Activated T-helper 2 cell treated with anti-CD3 and anti-CD28 coated beads, Interferon-gamma antibody, Interleukin-2, Interleukin-4, amounts not matched to agents 10 μg/mL and 5 μg/mL and 100 μg/mL, durations not matched to agents 14 hours and 24 hours and 36 hours (primary cell): ENCODE measurements at regions not wholly inside any gene's neighbourhood (a gene's known extent, or its start where the extent isn't known, plus 50 kb on each side); places are given as distances from the start of the nearest gene placed in this dataset.

Source experiments
- DNase-seq: peaks from one replicate; pipeline ENCODE4 v3.0.0; 2021; ENCODE audit warnings: low spot score
- H3K27ac Mint-ChIP-seq: one replicate; pipeline ENCODE4 v1.8.0; 2021; ENCODE audit warnings: mixed read lengths
- H3K27me3 Mint-ChIP-seq: one replicate; pipeline ENCODE4 v1.8.0; 2021; ENCODE audit warnings: low read depth, mixed read lengths
- H3K36me3 Mint-ChIP-seq: one replicate; pipeline ENCODE4 v1.8.0; 2021; ENCODE audit warnings: low read depth, mixed read lengths
- H3K4me1 Mint-ChIP-seq: one replicate; pipeline ENCODE4 v1.8.0; 2021; ENCODE audit warnings: low read depth, mixed read lengths
- H3K4me3 Mint-ChIP-seq: one replicate; pipeline ENCODE4 v1.8.0; 2021; ENCODE audit warnings: low read depth, mild to moderate bottlenecking, moderate library complexity, mixed read lengths
- H3K9me3 Mint-ChIP-seq: one replicate; pipeline ENCODE4 v1.8.0; 2021; ENCODE audit warnings: mixed read lengths
- intact Hi-C: fragments of 100-400 bp; cut with micrococcal nuclease; formaldehyde crosslinking; loops from one replicate; pipeline ENCODE4 v1.15.1; 2023

- Mint-ChIP-seq H3K4me1 (peaks cover 14% of the 10 kb centered on the region), H3K9me3 (peaks cover 5% of the 10 kb centered on the region), H3K27me3 (peaks cover 25% of the 10 kb centered on the region), H3K36me3 (no peaks in the 10 kb centered on the region), H3K4me3 (no peak overlapping the region), H3K27ac (no peak overlapping the region)
- intact Hi-C loops, result no loop called here
- no peak for DNase-seq
Observed at GRCh38 chr15:62393196-62393595, 228.1 kb upstream of the C2CD4B start.

GRCh38 chr15:62394079-62394478 lies 229.0 kb upstream of the C2CD4B start:
- DNase-seq, result no peak
- Mint-ChIP-seq H3K4me3 (no peak overlapping the region), H3K4me1 (peaks cover 14% of the 10 kb centered on the region), H3K36me3 (no peaks in the 10 kb centered on the region), H3K9me3 (peaks cover 10% of the 10 kb centered on the region), H3K27me3 (peaks cover 23% of the 10 kb centered on the region), H3K27ac (no peak overlapping the region)
- intact Hi-C loops, result no loop called here

DNA sequence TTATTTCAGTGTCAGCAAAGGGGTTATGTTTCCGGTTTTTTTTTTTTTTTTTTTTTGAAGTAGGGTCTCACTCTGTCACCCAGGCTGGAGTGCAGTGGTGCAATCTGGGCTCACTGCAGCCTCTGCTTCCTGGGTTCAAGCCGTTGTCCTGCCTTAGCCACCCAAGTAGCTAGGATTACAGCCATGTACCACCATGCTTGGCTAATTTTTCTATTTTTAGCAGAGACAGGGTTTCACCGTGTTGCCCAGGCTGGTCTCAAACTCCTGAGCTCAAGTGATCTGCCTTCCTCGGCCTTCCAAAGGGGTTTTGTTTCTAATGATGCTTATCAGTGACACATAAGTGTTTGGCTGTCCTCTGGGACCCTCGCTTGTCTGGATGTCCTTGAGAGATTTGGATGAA lies 235.7 kb upstream of the C2CD4B start:
- Mint-ChIP-seq H3K27me3 (peaks cover 5% of the 10 kb centered on the region), H3K4me1 (no peaks in the 10 kb centered on the region), H3K4me3 (no peak overlapping the region), H3K9me3 (peaks cover 32% of the 10 kb centered on the region), H3K27ac (no peak overlapping the region), H3K36me3 (no peaks in the 10 kb centered on the region)
- no peak for DNase-seq
- intact Hi-C loops, result no loop called here

GRCh38 chr15:62402687-62403086 lies 237.6 kb upstream of the C2CD4B start:
- no peak for DNase-seq
- Mint-ChIP-seq H3K27ac (no peak overlapping the region), H3K4me1 (no peaks in the 10 kb centered on the region), H3K9me3 (peaks cover 32% of the 10 kb centered on the region), H3K27me3 (peaks cover 5% of the 10 kb centered on the region), H3K36me3 (no peaks in the 10 kb centered on the region), H3K4me3 (no peak overlapping the region)
- intact Hi-C loops, result no loop called here

DNA sequence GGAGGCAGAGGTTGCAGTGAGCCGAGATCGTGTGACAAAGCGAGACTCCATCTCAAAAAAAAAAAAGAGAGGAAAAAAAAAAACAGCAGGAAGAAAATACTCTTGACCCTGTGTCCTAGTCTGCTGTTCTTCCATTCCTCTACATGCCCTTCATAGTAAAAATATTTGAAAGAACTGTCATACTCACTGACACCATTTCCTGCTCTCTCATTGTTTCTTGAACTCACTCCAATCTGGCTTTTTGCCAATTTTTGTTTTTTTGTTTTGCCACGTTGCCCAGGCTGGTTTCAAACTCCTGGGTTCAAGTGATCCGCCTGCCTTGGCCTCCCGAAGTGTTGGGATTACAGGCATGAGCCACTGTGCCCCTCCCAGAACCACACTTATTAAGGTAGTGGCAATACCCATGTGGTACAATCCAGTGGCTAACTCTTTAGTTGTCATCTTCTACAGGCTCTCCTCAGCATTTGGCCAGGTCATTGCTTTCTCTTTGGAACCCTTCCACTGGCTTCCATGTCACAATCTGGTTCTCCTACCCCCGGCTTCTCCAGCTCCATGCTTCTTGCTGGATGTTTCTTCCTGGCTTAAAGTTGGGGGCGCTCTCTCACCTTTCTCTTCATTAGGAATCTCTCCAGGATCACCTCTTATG lies 238.2 kb upstream of the C2CD4B start:
- H3K4me3 Mint-ChIP-seq, result no peak overlapping the region
- H3K4me1 Mint-ChIP-seq, result no peaks in the 10 kb centered on the region
- intact Hi-C loops, result no loop called here
- no peaks in the 10 kb centered on the region for H3K36me3 Mint-ChIP-seq
- H3K27ac Mint-ChIP-seq, result no peak overlapping the region
- H3K9me3 Mint-ChIP-seq, result peaks cover 27% of the 10 kb centered on the region
- no peak for DNase-seq
- H3K27me3 Mint-ChIP-seq, result peaks cover 5% of the 10 kb centered on the region

DNA sequence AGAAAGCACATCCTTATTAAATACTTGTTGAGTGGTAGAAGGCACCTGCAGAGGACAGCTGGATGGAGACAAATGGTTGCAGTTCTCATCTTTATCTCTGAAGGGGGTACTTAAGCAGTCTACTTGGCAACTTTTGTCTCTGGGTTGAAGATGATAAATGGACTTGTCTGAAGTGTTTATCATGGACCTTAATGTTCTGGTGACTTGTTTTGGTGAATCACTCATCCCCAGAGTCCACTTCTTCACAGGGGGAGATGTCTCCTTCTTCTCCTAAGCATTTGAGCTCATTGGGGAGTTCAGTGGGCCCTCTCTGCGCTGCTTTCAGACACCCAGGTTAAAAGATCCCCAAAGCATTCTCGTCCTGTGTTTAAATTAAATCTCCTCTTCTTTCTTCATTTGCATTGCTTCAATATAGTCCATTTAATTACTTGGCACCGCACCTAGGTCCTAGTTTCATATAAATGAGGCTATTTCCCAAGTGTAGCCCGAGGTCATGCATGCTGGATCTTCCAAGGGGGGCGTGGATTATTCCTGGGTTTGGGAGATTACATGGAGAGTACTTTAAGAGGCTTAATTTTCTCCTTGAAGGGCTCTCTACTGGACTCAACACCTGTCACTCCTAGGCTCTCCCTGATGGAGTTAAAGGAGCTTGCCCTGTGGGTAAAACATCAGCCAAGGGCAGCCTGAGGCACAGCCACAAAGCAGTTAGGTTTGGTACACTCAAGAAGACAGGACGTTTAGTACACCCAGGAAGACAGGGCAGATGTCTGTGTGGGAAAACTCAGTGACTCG lies 239.3 kb upstream of the C2CD4B start:
- H3K4me3 Mint-ChIP-seq, result no peak overlapping the region
- no peak for DNase-seq
- peaks cover 20% of the 10 kb centered on the region for H3K9me3 Mint-ChIP-seq
- H3K27ac Mint-ChIP-seq, result no peak overlapping the region
- H3K36me3 Mint-ChIP-seq, result no peaks in the 10 kb centered on the region
- no peaks in the 10 kb centered on the region for H3K4me1 Mint-ChIP-seq
- peaks cover 5% of the 10 kb centered on the region for H3K27me3 Mint-ChIP-seq
- intact Hi-C loops, result no loop called here

DNA sequence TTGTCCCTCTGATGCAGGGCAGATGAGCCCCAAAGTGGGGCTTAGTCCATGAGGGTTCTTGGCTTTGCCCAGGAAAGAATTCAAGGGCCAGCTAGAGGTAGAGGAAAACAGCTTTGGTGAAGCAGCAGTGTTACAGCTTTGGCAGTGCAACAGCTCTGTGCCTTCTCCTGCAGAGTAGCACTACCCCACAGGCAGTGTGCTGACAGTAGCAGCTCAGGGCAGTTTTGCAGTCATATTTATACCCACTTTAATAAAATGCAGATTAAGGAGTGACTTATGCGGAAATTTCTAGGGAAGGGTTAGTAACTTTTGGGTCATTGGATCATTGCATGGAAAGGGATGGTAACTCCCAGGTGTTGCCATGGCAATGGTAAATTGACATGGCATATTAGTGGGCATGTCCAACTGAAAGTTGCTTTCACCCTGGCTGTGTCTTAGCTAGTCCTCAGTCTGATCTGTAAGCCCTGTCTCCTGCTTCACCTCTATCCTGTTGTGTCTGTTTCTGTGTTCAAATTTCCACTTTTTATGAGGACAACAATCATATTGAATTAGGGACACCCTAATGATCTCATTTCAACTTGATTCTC lies 241.3 kb upstream of the C2CD4B start:
- DNase-seq, result no peak
- no peaks in the 10 kb centered on the region for H3K36me3 Mint-ChIP-seq
- peaks cover 4% of the 10 kb centered on the region for H3K9me3 Mint-ChIP-seq
- no peak overlapping the region for H3K4me3 Mint-ChIP-seq
- intact Hi-C loops, result no loop called here
- H3K27ac Mint-ChIP-seq, result no peak overlapping the region
- H3K27me3 Mint-ChIP-seq, result peaks cover 5% of the 10 kb centered on the region
- H3K4me1 Mint-ChIP-seq, result no peaks in the 10 kb centered on the region

GRCh38 chr15:62407216-62407615 lies 242.1 kb upstream of the C2CD4B start:
- no peak overlapping the region for H3K4me3 Mint-ChIP-seq
- no peaks in the 10 kb centered on the region for H3K4me1 Mint-ChIP-seq
- DNase-seq, result no peak
- H3K27ac Mint-ChIP-seq, result no peak overlapping the region
- intact Hi-C loops, result no loop called here
- no peaks in the 10 kb centered on the region for H3K9me3 Mint-ChIP-seq
- H3K27me3 Mint-ChIP-seq, result peaks cover 5% of the 10 kb centered on the region
- H3K36me3 Mint-ChIP-seq, result no peaks in the 10 kb centered on the region

DNA sequence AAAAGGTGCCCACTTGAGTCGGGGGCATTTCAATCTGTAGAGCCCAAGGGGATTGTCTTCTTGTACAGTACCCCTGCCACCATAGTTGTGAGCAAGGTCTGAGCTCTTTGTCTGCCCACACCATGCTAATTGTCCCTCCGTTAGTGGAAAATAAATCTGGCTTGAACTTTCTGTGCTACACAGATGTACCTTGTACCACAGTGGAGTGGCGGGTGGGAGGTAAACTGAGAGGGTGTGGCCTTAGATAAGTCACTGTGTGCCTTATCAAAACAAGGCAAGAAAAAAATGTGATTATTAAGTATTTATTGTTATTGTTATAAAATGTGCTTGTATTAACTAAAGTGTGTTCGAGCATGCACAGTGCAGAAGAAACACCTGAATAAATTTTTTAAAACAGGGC lies 242.9 kb upstream of the C2CD4B start:
- no peaks in the 10 kb centered on the region for H3K36me3 Mint-ChIP-seq
- no peak overlapping the region for H3K27ac Mint-ChIP-seq
- H3K4me1 Mint-ChIP-seq, result no peaks in the 10 kb centered on the region
- H3K27me3 Mint-ChIP-seq, result peaks cover 7% of the 10 kb centered on the region
- no peaks in the 10 kb centered on the region for H3K9me3 Mint-ChIP-seq
- no peak for DNase-seq
- no peak overlapping the region for H3K4me3 Mint-ChIP-seq
- intact Hi-C loops, result no loop called here

GRCh38 chr15:62409466-62409865 lies 244.4 kb upstream of the C2CD4B start:
- no peak for DNase-seq
- Mint-ChIP-seq H3K27ac (no peak overlapping the region), H3K9me3 (no peaks in the 10 kb centered on the region), H3K4me3 (no peak overlapping the region), H3K36me3 (no peaks in the 10 kb centered on the region), H3K27me3 (peaks cover 2% of the 10 kb centered on the region), H3K4me1 (no peaks in the 10 kb centered on the region)
- intact Hi-C loops, result no loop called here

GRCh38 chr15:62412686-62413085 lies 247.6 kb upstream of the C2CD4B start:
- Mint-ChIP-seq H3K4me1 (no peaks in the 10 kb centered on the region), H3K9me3 (no peaks in the 10 kb centered on the region), H3K36me3 (no peaks in the 10 kb centered on the region), H3K27ac (no peak overlapping the region), H3K27me3 (peaks cover 3% of the 10 kb centered on the region), H3K4me3 (no peak overlapping the region)
- intact Hi-C loops, result no loop called here
- DNase-seq, result no peak

DNA sequence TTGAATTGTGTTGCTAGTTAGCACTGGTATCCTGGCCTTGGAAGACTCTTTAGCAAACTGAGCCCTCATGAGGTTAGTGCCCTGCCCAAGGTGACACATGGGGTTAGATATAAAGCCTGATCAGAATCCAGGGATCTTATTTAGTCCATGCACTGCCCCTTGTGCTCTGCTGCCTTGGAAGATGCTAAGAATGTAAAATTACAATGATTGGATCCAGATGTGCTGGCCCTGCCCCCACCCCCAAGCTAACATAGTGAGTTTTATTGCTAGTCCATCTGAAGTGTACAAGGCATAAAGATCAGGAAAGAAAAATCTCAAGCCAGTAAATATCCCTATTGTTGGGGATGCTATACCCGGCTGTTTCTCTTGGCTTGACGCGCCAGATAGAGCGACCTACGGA lies 248.1 kb upstream of the C2CD4B start:
- Mint-ChIP-seq H3K4me3 (no peak overlapping the region), H3K27ac (no peak overlapping the region), H3K27me3 (peaks cover 3% of the 10 kb centered on the region), H3K9me3 (no peaks in the 10 kb centered on the region), H3K4me1 (no peaks in the 10 kb centered on the region), H3K36me3 (no peaks in the 10 kb centered on the region)
- no peak for DNase-seq
- intact Hi-C loops, result no loop called here

DNA sequence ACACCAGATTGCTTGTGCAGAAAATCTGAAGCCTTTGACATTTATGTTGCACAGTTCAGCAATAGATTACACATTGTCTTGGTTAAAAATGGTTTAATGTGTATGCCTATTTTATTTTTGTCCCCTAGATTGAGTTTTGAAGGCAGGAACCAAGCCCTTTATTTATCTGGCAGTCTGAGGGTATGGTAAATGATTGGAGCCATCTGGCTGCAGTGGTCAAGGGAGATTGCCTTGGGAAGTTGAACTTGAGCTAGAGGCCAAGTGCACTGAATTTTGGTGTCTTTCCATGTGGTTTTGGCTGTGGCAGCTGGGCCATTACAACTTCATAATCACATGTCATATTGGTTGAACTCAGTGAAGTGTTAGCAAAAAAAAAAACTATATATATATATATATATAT lies 248.7 kb upstream of the C2CD4B start:
- Mint-ChIP-seq H3K9me3 (no peaks in the 10 kb centered on the region), H3K27me3 (peaks cover 3% of the 10 kb centered on the region), H3K36me3 (no peaks in the 10 kb centered on the region), H3K4me1 (no peaks in the 10 kb centered on the region), H3K27ac (no peak overlapping the region), H3K4me3 (no peak overlapping the region)
- intact Hi-C loops, result no loop called here
- no peak for DNase-seq
